ENCODE measurements at regions not wholly inside any gene's neighbourhood (a gene's known extent, or its start where the extent isn't known, plus 50 kb on each side); places are given as distances from the start of the nearest gene placed in this dataset.

DNA sequence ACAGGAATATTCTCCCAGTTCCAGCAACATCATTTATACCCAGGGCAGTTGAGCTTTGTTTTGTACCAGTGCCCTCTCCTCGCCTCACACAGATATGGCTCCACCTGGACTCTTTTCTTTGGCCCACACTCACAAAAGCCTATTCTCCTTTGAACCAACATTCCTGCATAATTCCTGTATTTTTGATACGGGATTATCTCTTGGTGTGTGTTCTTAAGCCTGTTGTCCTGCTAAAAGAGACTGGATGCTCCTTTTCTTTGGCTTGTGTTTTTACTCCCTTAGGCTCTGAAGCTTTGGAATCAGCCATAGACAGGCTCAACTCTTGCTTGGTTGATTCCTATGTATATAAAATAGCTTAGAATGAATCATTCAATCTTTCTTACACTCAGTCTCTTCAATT lies 305.4 kb upstream of the SATB1 start:
- H3K4me3 ChIP-seq (ENCODE audit: low read depth, low read length): no peak overlapping the region
- no peak for TF ChIP-seq CTCF (IDR thresholded peaks at IDR 0.05; ENCODE audit: borderline replicate concordance, insufficient read depth, low read depth, low read length)

GRCh38 chr3:18729671-18730070 lies 304.5 kb upstream of the SATB1 start:
- no peak for TF ChIP-seq CTCF (IDR thresholded peaks at IDR 0.05; ENCODE audit: borderline replicate concordance, insufficient read depth, low read depth, low read length)
- H3K4me3 ChIP-seq (ENCODE audit: low read depth, low read length): no peak overlapping the region

DNA sequence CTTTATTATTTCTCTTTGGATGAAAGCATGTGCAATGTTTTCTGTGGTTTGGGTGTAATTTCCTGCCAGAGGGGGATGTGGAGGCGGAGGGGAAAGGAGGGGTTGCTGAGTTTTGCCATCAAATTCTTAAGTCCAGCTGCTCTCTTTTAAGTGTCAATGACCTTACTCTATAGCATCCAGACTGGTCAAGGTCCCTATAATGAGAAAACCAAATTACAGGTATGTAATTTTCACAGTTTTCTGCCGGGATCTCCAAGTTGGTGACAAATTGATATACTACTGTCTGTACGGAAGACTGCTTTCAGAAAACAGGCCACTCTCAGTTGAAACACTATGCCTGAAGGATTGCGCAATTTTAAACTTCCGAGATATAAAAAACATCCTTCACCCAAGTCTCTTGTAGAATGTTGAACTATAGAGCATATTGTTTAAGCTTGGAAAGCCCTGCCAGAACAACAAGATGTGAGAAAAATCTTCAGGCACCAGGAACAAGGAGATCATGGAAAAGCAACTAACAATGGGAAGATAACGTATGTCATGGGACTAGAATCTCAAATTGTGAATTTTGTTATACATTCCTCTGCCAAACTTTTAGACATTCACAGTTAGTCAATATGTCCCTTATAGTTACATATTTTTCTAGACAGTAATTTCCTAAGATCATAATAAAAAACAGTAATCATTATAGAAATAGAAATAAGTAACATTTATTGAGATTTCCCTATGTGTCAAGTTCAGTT lies 300.7 kb upstream of the SATB1 start:
- H3K4me3 ChIP-seq (ENCODE audit: low read depth, low read length): no peak overlapping the region
- no peak for TF ChIP-seq CTCF (IDR thresholded peaks at IDR 0.05; ENCODE audit: borderline replicate concordance, insufficient read depth, low read depth, low read length)

DNA sequence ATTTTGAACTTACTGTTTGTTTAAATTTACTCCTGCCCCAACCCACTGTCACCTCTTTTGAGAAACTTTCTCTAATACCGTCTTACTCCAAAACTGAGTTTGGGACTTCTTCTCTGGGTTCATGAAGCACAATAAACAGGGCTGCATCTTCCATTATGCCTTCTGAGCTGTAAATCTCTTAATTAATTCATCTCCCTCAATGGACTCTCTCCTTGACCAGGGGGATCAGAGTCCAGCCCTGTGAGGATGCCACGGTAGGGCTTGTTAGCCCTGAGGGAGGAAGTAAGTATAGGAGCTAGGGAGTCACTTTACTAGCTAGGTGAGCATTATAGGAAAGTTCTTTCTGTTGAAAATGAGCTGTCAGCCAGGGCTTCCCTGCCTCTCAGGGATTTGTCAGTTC lies 299.3 kb upstream of the SATB1 start:
- no peak overlapping the region for H3K4me3 ChIP-seq (ENCODE audit: low read depth, low read length)
- TF ChIP-seq CTCF (IDR thresholded peaks at IDR 0.05; ENCODE audit: borderline replicate concordance, insufficient read depth, low read depth, low read length): no peak

DNA sequence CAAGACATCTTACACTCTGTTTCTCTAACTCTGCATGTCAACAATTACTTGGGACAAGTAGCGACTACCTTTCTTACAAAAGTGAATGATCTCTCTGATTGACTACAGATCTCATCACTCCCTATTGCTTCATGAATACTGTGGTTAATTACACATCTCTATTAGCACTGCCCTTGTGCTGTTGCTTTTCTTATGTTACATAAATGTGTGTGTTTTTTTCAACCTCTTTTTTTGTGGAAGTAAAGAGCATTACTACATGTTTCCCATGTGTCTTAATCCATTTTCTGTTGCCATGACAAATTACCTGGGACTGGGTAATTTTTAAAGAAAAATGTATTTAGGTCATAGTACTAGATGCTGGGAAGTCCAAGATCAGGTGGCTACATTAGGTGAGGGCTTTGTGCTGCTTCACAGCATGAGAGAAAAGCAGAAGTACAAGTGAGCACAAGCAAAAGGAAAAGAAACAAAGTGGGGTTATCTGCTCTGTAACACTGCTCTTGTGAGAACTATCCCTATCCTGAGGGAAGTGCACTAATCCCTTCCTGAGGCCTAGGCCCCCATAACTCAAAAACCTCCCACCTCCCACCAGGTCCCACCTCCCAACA lies 298.2 kb upstream of the SATB1 start:
- no peak for TF ChIP-seq CTCF (IDR thresholded peaks at IDR 0.05; ENCODE audit: borderline replicate concordance, insufficient read depth, low read depth, low read length)
- H3K4me3 ChIP-seq (ENCODE audit: low read depth, low read length): no peak overlapping the region

- TF ChIP-seq CTCF (IDR thresholded peaks at IDR 0.05; ENCODE audit: borderline replicate concordance, insufficient read depth, low read depth, low read length): no peak
- H3K4me3 ChIP-seq (ENCODE audit: low read depth, low read length): no peak overlapping the region
Measured at GRCh38 chr3:18720543-18720942, 295.4 kb upstream of the SATB1 start.

GRCh38 chr3:18717598-18717997 lies 292.5 kb upstream of the SATB1 start:
- no peak for TF ChIP-seq CTCF (IDR thresholded peaks at IDR 0.05; ENCODE audit: borderline replicate concordance, insufficient read depth, low read depth, low read length)
- no peak overlapping the region for H3K4me3 ChIP-seq (ENCODE audit: low read depth, low read length)
